GM18517 (cell line): ENCODE measurements at regions not wholly inside any gene's neighbourhood (a gene's known extent, or its start where the extent isn't known, plus 50 kb on each side); places are given as distances from the start of the nearest gene placed in this dataset.
"Not testable (repeated sequence)": the region's sequence is repeated elsewhere in the genome, so short reads cannot be mapped to it uniquely, and the experiment has no call there.

Source experiments
- ATAC-seq: cut with Tn5 transposase; IDR thresholded peaks from one replicate; pipeline ENCODE4 v1.9.1; 2021; ENCODE audit warnings: mild to moderate bottlenecking, moderate library complexity; ENCODE audit not compliant: unreplicated experiment

DNA sequence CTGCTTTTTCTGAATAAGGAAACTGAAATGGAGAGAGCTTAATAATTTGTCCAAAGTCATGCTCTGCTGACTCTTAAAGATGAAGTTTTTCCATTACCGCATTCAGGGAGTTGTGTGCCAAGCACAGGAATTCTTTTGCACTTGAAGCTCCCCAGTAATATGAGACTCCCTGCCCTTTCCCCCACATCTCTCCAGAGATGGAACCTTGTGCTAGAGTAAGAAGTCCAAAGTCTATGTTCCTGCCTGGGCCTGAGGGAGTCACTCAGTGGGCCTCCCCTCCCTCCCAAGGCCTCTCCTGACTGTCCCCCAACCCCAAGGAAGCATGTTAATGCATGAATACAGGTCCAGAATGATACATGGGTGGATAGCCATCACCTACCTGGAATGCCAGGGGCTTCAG lies 173.3 kb upstream of the SEMA6A start:
- no peak for ATAC-seq

DNA sequence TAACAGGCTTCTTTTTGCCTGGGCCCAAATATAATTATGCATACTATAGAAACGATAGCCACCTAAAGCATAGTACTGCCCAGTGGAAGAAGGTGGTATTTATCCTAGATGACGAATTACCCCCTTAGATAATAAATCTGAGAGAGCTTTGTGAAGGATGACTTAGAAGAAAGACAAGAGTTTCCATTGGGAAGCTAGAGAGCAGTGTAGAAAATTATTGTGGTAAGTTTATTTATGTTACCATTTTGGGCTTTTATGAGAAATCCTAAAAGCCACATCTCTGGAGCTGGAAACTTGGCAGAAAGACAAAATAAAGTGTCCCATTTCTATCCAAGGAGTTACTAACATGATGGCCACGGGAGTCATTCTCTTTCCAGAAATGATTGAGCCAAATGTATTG lies 172.0 kb upstream of the SEMA6A start:
- ATAC-seq, result no peak

DNA sequence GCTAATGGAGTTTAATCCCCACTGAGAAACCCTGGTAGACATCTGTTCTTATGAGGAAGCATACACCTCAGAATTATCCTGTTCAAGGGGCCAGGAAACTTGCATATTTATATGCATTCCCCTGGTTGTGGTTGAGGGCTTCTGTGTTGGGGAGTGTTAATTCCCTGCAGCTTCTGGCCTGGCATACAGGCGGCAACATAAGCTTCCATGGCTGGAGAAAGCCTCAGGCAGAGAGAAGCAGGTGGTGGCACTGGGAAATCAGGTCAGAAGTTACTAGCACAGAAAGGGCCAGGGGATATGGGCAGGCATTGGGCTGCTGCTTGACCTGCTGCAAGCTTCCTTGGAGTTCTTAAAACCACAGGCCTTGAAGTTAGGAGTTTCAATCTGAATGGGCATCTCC lies 166.1 kb upstream of the SEMA6A start:
- ATAC-seq, result no peak

DNA sequence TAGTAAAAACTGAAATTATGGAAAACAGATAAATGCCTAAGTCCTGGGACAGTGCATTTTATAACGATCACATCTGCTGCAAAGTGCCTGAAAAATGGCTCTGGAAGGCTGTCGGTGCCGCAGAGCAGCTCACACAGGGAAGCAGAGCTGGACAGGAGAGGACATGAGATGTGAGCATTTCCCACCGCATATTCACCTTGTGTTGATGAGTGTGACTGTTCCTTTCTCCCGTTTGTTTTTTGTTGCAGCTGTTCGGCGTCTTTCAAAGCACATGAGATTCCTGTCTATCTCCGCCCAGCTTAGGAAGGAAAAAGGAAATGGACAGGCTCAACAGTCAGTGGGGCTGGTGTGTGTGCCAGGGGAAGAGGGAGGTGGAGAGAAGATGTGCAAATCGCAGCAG lies 164.9 kb upstream of the SEMA6A start:
- no peak for ATAC-seq

DNA sequence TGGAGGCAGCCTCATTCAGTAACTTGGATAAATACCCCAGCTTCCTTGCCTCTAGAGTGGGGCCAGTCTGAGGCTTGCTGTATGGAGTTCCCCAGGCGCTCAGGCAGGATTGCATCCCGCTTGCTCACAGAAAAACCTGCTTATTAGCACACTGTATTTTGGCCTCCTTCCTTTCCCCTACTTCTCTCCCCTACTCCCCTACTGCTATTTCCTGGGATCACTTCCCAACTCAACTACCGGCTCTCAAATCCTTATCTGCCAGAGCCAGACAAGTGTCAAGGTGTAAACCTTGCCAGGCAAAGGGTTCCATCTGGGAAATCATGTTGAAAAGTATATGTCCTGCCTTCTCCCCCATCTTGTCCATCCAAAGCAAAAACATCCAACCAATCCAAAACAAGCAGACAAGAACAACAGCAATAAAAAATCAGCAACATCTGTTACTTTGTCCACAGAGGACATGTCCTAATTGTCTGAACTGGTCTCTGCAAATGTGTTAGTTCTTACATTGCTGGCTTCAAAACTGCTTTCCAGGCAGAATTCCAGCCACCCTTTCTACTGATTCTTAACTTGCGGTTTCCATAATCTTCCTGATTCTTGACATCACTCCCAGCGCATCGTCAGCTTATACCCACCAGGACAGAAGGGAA lies 164.1 kb upstream of the SEMA6A start:
- no peak for ATAC-seq

DNA sequence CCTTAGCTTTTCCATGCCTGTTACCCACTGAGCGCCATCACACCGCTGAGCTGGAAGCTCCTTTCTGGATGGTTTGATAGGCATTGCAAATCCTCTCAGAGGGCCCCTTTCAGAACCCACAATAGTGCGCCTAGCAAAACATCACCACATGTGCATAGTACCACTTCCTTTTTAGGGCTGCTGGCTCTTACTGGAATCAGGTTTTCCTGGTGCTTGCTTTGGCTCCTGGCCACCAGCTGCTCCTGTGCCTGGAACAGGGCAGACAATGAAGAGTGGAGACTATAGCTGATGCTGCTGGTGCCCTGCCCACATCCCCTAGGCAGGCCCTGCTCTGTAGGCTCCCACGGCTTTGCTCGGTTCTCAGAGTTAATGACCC lies 163.6 kb upstream of the SEMA6A start:
- no peak for ATAC-seq

DNA sequence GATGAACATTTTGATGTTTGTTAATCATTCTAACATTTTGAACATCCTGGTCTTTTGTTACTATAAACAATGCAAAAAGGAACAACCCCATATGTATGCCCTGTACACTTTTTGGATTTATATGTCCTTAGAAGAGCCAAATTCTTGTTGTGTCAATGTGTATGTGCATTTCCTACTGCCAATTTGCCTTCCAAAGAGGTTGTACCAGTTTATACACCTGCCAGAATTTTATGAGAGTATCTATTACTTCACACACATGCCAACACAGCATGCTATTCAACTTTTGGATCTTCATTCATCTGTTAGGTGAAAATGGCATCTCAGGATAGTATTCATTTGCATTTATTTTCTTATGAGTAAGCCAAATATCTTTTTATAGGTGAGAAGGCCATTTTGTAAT lies 162.0 kb upstream of the SEMA6A start:
- ATAC-seq, result no peak

DNA sequence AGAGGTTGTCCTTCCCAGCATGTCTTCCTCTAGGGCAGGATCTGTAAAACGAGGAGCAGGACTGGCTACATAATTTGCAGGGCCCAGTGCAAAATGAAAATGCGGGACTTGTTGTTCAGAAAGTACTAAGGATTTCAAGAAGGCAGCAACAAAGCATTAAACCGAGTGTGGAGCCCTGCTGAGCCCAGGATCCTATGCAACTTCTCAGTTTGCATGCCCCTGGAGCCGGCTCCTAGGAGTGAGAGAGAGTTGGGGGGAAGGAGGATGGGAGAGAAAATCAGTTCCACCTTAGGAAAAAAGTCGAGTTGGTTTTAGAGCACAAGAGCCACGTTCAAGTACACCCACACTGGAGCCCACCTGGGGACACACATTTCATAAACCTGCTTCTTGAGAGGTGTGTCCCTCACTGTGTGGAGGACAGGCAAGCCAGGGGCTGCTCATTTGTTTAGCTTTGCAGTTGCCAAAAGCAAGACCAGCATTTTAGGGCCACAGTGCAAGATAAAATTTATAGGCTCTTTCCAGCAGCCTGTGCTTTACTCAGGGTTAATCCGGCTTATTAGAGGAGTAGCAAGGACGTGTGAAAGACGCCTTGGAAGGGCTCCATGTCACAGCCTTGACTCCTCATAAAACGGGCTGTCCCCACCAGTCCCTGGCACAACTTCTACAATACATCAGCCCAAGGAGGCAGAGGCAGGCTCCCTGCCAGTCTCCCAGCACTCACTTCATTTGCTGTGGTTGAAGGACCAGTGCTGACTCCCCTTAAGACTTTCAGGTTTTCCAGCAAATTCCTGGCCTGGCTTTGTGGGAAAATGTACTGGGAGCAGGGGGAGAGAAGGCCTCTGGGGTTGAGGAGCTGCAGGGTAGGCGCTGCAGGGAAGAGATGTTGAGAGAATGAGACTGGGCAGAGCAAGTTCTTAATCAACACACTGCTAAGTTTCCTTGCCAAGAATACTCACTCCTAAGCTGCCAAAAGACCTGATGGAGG lies 159.7 kb upstream of the SEMA6A start:
- ATAC-seq, result no peak

DNA sequence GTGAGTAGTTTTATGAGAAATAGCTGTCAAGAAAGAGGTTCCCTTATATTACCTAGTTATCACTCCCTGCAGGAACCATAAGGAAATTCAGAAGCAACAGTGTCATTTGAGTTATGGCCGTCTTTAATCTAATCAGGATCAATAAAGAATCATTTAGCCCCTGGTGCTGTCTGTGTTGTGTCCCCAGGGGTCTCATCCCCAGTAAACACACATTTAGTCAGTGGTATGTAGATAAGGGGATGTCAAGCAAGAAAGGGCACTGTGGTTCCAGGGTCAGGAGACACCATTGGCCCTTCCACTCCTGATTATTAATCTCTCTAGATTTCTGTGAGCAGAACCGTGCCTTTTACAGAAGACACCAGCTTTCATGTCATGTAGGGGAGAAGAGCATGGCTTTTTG lies 158.0 kb upstream of the SEMA6A start:
- ATAC-seq, result no peak

DNA sequence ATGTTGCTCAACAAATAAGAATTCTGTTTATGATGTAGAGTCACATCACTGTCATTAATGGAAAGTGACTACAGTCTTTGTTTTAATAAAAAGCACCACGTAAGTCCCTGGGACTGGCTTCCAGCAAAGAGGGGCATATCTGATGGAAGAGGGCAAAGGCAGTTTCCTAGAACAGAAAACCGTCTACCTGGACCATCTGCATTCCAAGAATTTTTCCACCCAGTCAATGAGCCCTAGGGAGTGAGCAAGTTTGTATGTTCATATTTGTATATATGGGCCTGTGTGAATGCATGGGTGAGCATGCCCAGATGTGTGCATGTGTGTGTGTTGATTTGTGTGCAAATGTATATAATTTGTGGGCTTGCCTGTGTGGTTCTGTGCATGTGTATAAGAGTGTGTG lies 156.8 kb upstream of the SEMA6A start:
- ATAC-seq, result no peak

DNA sequence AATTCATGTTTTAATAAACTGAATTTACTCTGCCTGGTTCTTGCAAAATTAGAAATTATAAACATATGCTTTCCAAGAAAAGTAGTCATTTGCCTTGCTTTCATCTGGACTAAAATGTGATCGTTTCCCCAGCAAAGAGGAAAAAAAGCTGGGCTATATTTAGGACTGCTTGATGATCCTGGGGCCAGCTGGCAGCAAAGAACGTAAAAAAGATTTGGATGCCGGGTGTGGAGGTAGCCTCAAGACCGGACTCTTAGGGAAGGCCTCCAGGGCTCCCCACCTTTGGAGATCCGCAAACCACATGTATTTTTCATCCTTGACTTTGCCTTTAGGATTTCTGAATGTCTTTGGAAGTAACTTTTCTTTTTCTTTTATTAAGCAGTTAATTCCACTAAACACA lies 156.1 kb upstream of the SEMA6A start:
- no peak for ATAC-seq

DNA sequence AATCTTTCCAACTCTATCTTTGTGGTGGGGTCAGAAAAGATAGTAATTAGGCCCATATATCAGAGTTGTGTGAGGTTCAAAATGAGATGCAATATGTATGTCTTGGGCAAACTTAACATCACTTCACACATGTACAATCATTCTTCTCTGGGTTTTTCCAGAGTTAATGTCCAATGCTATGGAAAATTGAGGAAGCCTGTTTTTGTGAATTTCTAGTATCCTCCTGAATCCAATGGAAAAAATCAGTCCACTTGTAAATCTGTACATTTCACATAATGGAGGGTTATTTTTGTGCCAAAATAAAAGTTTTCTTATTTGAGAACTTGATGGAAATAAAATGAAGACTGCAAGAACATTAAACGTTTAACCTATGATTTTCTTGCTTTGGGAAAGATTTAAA lies 155.6 kb upstream of the SEMA6A start:
- no peak for ATAC-seq

DNA sequence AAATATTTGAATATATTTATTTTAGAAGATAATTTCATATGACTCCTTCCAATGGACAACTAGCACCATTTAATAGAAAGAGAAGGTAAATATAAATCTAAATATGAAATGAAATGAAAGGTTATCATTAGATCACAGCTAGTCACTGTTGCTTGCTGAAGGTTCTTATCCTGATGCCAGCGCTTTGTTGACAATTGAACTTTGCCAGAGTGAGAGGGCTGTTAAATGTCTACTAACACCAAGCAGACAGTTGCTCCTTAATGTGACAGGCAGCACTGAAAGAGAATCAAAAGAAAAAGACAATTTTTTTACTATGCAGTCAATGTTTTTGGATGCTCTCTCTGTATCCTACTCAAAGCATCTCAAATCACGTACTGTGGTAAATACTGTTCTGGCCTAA lies 152.6 kb upstream of the SEMA6A start:
- no peak for ATAC-seq

DNA sequence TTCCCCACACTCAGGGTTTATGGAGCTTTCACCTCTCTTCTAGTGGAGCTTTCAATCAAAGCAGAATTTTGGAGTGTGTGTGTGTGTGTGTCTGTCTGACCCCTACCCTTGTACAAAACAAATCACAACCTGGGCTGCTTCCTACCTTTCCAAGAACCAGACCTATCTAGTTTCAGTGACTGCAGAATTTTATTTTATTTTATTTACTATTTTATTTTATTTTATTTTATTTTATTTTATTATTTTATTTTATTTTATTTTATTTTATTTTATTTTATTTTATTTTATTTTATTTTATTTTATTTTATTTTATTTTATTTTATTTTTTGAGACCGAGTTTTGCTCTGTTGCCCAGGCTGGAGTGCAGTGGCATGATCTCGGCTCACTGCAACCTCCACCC lies 151.6 kb upstream of the SEMA6A start:
- not testable (repeated sequence) for ATAC-seq

DNA sequence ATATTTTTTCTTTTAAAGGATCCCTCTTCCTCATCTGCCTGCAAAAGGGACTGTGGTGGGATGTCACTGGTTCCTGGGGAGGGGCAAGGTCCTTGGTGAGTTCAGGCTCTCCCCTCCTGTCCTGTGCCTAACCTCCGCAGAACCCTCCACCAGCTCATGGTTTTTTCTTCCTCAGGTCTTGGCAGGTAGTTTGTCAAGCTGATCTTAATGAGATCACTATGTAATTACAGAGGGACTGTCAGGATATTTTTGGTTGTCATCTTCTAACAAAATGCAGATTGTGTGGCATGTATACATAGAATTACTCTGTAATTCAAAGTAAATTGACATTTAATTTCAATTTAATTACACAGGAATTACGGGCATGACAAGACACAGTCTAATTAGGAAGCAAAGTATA lies 150.3 kb upstream of the SEMA6A start:
- ATAC-seq, result no peak

DNA sequence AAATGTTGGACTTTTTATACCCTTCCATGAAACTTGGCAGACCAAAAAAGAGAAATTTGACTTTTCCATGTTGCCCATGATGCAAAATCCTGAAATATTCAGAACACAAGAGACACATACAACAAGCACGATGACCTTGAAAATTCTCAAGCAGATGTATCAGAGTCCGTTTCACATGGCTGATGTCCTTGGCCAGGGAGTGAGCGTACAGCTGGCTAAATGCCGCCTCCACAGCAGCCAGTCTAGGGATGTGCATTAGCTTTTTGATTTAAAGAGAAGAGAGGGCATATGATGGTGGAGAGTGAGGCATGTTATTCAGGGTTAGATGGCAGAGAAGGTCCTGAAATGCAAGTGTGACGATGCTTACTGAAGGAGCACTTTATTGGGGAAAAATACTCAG lies 148.0 kb upstream of the SEMA6A start:
- ATAC-seq, result no peak

DNA sequence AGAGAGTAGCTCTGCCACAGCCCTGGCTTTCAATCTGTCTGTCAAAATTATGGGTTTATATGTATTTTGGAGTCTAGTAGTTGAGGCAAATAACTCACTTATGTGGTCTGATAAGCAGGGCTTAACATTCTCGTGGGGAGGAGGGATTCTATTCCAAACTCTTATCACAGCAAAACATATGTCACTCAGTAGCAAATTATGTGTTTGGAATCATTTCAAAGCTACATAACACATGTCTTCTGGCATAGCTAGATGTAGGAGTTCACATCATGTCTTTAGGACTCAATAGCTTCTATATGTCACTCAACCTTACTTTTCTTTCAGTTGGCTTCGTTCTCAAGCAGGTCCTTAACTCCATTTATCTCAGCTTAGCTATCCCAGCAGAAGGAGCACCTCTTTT lies 144.5 kb upstream of the SEMA6A start:
- no peak for ATAC-seq

DNA sequence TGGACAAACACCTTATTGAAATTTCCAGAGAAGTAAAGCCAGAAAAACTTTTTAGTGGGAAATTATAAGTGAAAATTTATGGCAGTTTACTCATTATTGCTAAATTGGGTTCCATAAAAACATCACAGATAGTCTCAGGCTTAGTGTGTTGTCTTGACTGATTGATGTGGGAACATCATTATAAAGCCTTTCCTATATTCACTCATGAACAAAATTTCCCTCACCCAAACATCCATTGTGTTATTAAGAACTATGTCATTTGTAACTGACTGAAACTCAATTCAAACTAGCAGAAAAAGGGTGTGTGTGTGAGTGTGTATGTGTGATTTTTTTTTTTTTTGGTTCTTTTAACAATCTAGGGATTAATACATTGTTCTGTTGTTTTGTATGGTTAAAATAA lies 143.7 kb upstream of the SEMA6A start:
- no peak for ATAC-seq

DNA sequence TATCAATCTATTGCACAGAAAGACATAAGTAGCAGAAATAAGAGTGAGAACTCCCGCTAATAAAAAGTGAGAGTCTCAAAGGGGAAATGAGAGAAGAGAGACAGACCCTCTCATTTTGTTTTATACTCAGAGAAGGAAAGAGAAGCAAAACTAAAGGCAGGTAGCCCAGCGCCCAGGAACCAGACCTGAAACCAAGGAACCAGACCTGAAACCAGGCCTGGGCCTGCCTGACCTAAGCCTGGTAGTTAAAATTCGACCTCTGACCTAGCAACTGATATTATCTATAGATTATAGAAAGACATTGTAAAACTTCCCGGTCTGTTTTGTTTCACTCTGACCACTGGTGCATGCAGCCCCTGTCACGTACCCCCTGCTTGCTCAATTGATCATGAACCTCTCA lies 134.5 kb upstream of the SEMA6A start:
- ATAC-seq, result peak; percentile 67

DNA sequence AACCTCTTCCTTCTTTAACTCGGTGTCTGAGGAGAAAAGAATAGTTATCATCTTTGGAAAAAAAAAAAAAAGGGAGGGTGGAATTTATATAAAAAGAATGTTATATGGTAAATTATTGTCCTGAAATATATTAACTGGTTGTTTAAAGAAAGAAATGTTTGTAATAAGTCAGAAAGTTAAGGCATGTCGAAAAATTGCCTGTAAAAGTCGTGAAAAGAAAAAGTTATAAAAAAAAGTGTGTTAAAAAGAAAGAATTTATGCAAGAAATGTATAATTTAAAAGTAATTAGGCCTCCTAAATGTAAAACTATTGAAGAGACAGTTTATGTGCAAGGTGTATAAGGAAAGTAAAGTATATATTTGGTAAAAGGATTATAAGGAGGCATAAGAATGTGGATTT lies 130.5 kb upstream of the SEMA6A start:
- ATAC-seq, result not testable (repeated sequence)

DNA sequence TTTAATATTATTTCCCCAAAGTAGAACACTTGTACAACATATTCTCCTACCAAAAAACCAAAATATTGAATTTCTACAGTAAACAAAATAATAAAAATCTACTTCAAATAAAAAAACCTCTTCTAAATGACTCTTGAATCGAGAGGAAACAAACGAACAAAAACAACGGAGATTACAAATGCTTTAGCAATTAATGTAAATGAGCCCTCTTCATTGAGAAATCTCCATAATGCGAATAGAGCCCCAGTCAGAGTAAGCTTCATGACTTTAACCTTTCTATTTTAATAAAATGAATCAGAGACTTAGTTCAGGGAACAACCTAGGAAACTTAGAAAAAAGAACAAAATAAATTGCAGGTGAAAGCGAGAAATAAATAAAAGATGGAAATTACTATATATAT lies 129.3 kb upstream of the SEMA6A start:
- no peak for ATAC-seq

DNA sequence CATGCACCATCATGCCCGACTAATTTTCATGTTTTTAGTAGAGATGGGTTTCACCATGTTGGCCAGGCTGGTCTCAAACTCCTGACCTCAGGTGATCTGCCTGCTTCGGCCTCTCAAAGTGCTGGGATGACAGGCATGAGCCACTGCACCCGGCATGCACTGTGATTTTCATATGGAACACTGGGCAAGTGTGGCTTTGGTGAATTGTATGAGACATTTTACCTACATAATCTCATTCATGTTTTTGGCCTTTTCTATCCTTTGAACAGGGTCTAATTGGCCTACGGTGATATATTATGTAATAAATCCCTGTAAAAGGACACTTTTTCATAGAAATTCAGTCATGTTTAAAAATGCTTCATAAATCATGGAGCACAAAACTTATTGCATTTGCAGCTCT lies 128.7 kb upstream of the SEMA6A start:
- no peak for ATAC-seq
